ENCODE measurements at regions not wholly inside any gene's neighbourhood (a gene's known extent, or its start where the extent isn't known, plus 50 kb on each side); places are given as distances from the start of the nearest gene placed in this dataset.

GRCh38 chr4:127580891-127581290 lies 51.9 kb upstream of the INTU start:
- TF ChIP-seq ZC3H10 (CRISPR knock-in tag; IDR thresholded peaks at IDR 0.05) (no peak), OSR1 (CRISPR knock-in tag; IDR thresholded peaks at IDR 0.05) (no peak), ISL1 (CRISPR knock-in tag; IDR thresholded peaks at IDR 0.05) (no peak), PPARA (CRISPR knock-in tag; IDR thresholded peaks at IDR 0.05; ENCODE audit: borderline replicate concordance) (no peak), SNAI2 (CRISPR knock-in tag; IDR thresholded peaks at IDR 0.05) (no peak)
- no peak for ATAC-seq
